Breast epithelium (tissue), 4 donors: ENCODE measurements at regions not wholly inside any gene's neighbourhood (a gene's known extent, or its start where the extent isn't known, plus 50 kb on each side); places are given as distances from the start of the nearest gene placed in this dataset.
"Not testable (repeated sequence)": the region's sequence is repeated elsewhere in the genome, so short reads cannot be mapped to it uniquely, and the experiment has no call there.

Experiments
- DNase-seq, 2 donors: peaks; one replicate each; pipeline ENCODE4 v3.0.0-alpha.2; 2019; ENCODE audit warnings: low spot score in 2 of 2
- H3K27ac ChIP-seq, 2 donors: fragments of 200-600 bp; sonication (generic) in 1 of 2; one replicate each; pipeline ENCODE4 v1.5.1; 2016 to 2019; ENCODE audit warnings: mild to moderate bottlenecking in 1 of 2
- H3K27me3 ChIP-seq, 2 donors: fragments of 200-600 bp; sonication (generic) in 1 of 2; one replicate each; pipeline versions ENCODE4 v1.5.1 to v1.6.0; 2017 to 2019; ENCODE audit warnings: control low read depth in 1 of 2, mild to moderate bottlenecking in 1 of 2
- H3K36me3 ChIP-seq: fragments of 200-600 bp; one replicate; pipeline ENCODE4 v1.5.1; 2019
- H3K4me1 ChIP-seq, 2 donors: fragments of 200-600 bp; sonication (generic); one replicate each; pipeline ENCODE4 v1.5.1; 2016 to 2019; ENCODE audit warnings: control low read depth in 1 of 2
- H3K4me3 ChIP-seq, 3 donors: fragments of 200-600 bp; sonication (generic); 1 replicate in 2 of 3; 2 replicates in 1 of 3; pipeline ENCODE4 v1.5.1; 2016 to 2019; ENCODE audit warnings: mild to moderate bottlenecking in 3 of 3, moderate library complexity in 2 of 3
- H3K9me3 ChIP-seq, 2 donors: fragments of 200-600 bp; sonication (generic) in 1 of 2; one replicate each; pipeline ENCODE4 v1.5.1; 2016 to 2019; ENCODE audit warnings: control low read depth in 1 of 2
- CTCF ChIP-seq, 3 donors: fragments of 450-650 bp; IDR thresholded peaks; one replicate each; pipeline ENCODE4 v1.5.1; 2016 to 2017; ENCODE audit warnings: antibody characterized with exemption in 3 of 3, mild to moderate bottlenecking in 3 of 3, moderate library complexity in 3 of 3
- POLR2A ChIP-seq: fragments of 450-650 bp; IDR thresholded peaks from one replicate; pipeline ENCODE4 v1.6.1; 2016; ENCODE audit warnings: antibody characterized with exemption, mild to moderate bottlenecking, moderate library complexity
- POLR2AphosphoS5 ChIP-seq, 3 donors: sonication (generic); formaldehyde crosslinking; IDR thresholded peaks; one replicate each; pipeline ENCODE4 v1.6.1; 2017; ENCODE audit warnings: antibody characterized with exemption in 3 of 3
- intact Hi-C: fragments of 100-400 bp; cut with DNase I; formaldehyde crosslinking; loops from one replicate; pipeline ENCODE4 v1.15.1; 2023; ENCODE audit warnings: low total_unique reads

- Histone ChIP-seq H3K27ac (no peak overlapping the region), H3K9me3 (peaks cover 0 to 4% of the 10 kb centered on the region in 2 donors), H3K4me3 (no peak overlapping the region), H3K36me3 (no peaks in the 10 kb centered on the region), H3K4me1 (no peaks in the 10 kb centered on the region), H3K27me3 (no peaks in the 10 kb centered on the region)
- no peak for DNase-seq
- TF ChIP-seq POLR2A (no peak), POLR2AphosphoS5 (IDR thresholded peaks at IDR 0.05) (no peak), CTCF (IDR thresholded peaks at IDR 0.05) (no peak)
- intact Hi-C loops: no loop called here
These were observed 283.8 kb downstream of the CXCL12 start for GRCh38 chr10:44101082-44101481.

GRCh38 chr10:44099511-44099910 is 285.4 kb downstream of the CXCL12 start:
- Histone ChIP-seq H3K4me1 (no peaks in the 10 kb centered on the region), H3K27ac (no peak overlapping the region), H3K9me3 (peaks cover 0 to 6% of the 10 kb centered on the region in 2 donors), H3K27me3 (no peaks in the 10 kb centered on the region), H3K4me3 (no peak overlapping the region), H3K36me3 (no peaks in the 10 kb centered on the region)
- TF ChIP-seq CTCF (IDR thresholded peaks at IDR 0.05) (no peak), POLR2AphosphoS5 (IDR thresholded peaks at IDR 0.05) (no peak), POLR2A (no peak)
- intact Hi-C loops: no loop called here
- DNase-seq: no peak

GRCh38 chr10:44096217-44096616 is 288.7 kb downstream of the CXCL12 start:
- H3K27me3 ChIP-seq, H3K36me3 ChIP-seq, intact Hi-C loops, DNase-seq, H3K9me3 ChIP-seq, H3K27ac ChIP-seq, H3K4me3 ChIP-seq, H3K4me1 ChIP-seq: not testable (repeated sequence)

GRCh38 chr10:44089671-44090070 is 295.2 kb downstream of the CXCL12 start:
- H3K27ac ChIP-seq: no peak overlapping the region
- no peak for DNase-seq
- H3K27me3 ChIP-seq: no peaks in the 10 kb centered on the region
- TF ChIP-seq POLR2A (no peak), POLR2AphosphoS5 (IDR thresholded peaks at IDR 0.05) (no peak)
- H3K4me1 ChIP-seq: no peaks in the 10 kb centered on the region
- H3K9me3 ChIP-seq: no peaks in the 10 kb centered on the region
- H3K36me3 ChIP-seq: no peaks in the 10 kb centered on the region
- intact Hi-C loops: no loop called here
- no peak overlapping the region for H3K4me3 ChIP-seq

GRCh38 chr10:44087403-44087802 is 297.5 kb downstream of the CXCL12 start:
- Histone ChIP-seq H3K36me3 (no peaks in the 10 kb centered on the region), H3K4me1 (no peaks in the 10 kb centered on the region), H3K4me3 (no peak overlapping the region), H3K27me3 (no peaks in the 10 kb centered on the region), H3K9me3 (no peaks in the 10 kb centered on the region), H3K27ac (no peak overlapping the region)
- no peak for TF ChIP-seq POLR2AphosphoS5 (IDR thresholded peaks at IDR 0.05)
- no peak for TF ChIP-seq CTCF (IDR thresholded peaks at IDR 0.05)
- TF ChIP-seq POLR2A: no peak
- intact Hi-C loops: no loop called here
- no peak for DNase-seq

- intact Hi-C loops: no loop called here
- Histone ChIP-seq H3K4me1 (no peaks in the 10 kb centered on the region), H3K27me3 (no peaks in the 10 kb centered on the region), H3K36me3 (no peaks in the 10 kb centered on the region), H3K4me3 (no peak overlapping the region), H3K27ac (no peak overlapping the region), H3K9me3 (no peaks in the 10 kb centered on the region)
- TF ChIP-seq POLR2AphosphoS5 (IDR thresholded peaks at IDR 0.05) (no peak), CTCF (IDR thresholded peaks at IDR 0.05) (no peak), POLR2A (no peak)
- no peak for DNase-seq
These were observed 301.0 kb downstream of the CXCL12 start for GRCh38 chr10:44083719-44084400.
